RWPE2 (cell line): ENCODE measurements at regions not wholly inside any gene's neighbourhood (a gene's known extent, or its start where the extent isn't known, plus 50 kb on each side); places are given as distances from the start of the nearest gene placed in this dataset.
A peak's percentile ranks its signal among the peaks of the same experiment; 100 is the strongest.

Experiments used
- ATAC-seq: fragments of 200-7000 bp; cut with Tn5 transposase; 3 replicates; pipeline ENCODE4 v1.9.1; 2021; ENCODE audit warnings: low read depth
- DNase-seq: peaks from one replicate; pipeline ENCODE4 v3.0.0-alpha.2; 2020; ENCODE audit warnings: low spot score
- H3K27ac ChIP-seq: fragments of 450-650 bp; 2 replicates; pipeline ENCODE4 v1.5.1; 2017; ENCODE audit warnings: mild to moderate bottlenecking; ENCODE audit not compliant: poor library complexity, severe bottlenecking
- H3K27me3 ChIP-seq: fragments of 250-450 bp; sonication (Bioruptor Pico); 2 replicates; pipeline ENCODE4 v1.5.1; 2021; ENCODE audit warnings: mild to moderate bottlenecking, moderate library complexity; ENCODE audit not compliant: insufficient read depth, poor library complexity, severe bottlenecking
- H3K36me3 ChIP-seq: fragments of 250-450 bp; sonication (Bioruptor Pico); 2 replicates; pipeline ENCODE4 v1.5.1; 2020; ENCODE audit warnings: low read depth, mild to moderate bottlenecking, moderate library complexity
- H3K4me1 ChIP-seq: fragments of 250-450 bp; sonication (Bioruptor Pico); 2 replicates; pipeline ENCODE4 v1.5.1; 2021; ENCODE audit warnings: mild to moderate bottlenecking, moderate library complexity; ENCODE audit not compliant: insufficient read depth, poor library complexity, severe bottlenecking
- H3K4me3 ChIP-seq: fragments of 250-450 bp; sonication (Bioruptor Pico); 2 replicates; pipeline ENCODE4 v1.5.1; 2021; ENCODE audit warnings: mild to moderate bottlenecking, moderate library complexity; ENCODE audit not compliant: severe bottlenecking
- H3K9me3 ChIP-seq: fragments of 250-450 bp; sonication (Bioruptor Pico); 2 replicates; pipeline ENCODE4 v1.5.1; 2021; ENCODE audit warnings: mild to moderate bottlenecking, moderate library complexity; ENCODE audit not compliant: severe bottlenecking
- TF ChIP-seq, protein P1 (sequence below): fragments of 450-650 bp; IDR thresholded peaks from one replicate; pipeline ENCODE4 v1.5.1; 2017; ENCODE audit warnings: mild to moderate bottlenecking, moderate library complexity; ENCODE audit not compliant: poor library complexity, severe bottlenecking

DNA sequence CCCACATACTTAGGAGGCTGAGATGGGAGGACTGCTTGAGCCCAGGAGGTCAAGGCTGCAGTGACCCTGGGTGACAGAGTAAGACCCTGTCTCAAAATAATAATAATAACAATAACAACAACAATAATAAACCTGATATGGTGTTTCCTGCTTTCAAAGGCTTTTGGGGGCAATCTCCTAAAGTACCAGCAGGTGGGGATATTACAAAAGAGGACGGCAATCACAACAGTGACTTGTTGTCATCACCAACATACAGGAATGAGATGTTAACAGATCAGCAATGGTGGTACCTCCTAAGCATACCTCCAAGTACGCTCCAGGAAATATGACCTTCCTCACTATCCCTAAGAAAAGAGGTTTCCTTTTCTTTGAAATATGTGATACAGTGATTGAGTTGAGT is 91.1 kb upstream of the RNF180 start:
- H3K27ac ChIP-seq: no peak overlapping the region
- H3K4me3 ChIP-seq: no peak overlapping the region
- no peaks in the 10 kb centered on the region for H3K9me3 ChIP-seq
- peaks cover 9% of the 10 kb centered on the region for H3K27me3 ChIP-seq
- no peaks in the 10 kb centered on the region for H3K36me3 ChIP-seq
- TF ChIP-seq, protein P1, sequence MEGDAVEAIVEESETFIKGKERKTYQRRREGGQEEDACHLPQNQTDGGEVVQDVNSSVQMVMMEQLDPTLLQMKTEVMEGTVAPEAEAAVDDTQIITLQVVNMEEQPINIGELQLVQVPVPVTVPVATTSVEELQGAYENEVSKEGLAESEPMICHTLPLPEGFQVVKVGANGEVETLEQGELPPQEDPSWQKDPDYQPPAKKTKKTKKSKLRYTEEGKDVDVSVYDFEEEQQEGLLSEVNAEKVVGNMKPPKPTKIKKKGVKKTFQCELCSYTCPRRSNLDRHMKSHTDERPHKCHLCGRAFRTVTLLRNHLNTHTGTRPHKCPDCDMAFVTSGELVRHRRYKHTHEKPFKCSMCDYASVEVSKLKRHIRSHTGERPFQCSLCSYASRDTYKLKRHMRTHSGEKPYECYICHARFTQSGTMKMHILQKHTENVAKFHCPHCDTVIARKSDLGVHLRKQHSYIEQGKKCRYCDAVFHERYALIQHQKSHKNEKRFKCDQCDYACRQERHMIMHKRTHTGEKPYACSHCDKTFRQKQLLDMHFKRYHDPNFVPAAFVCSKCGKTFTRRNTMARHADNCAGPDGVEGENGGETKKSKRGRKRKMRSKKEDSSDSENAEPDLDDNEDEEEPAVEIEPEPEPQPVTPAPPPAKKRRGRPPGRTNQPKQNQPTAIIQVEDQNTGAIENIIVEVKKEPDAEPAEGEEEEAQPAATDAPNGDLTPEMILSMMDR: peak; percentile 69
- ATAC-seq (peak; percentile 71; the same call in 2 of the 3 replicates), DNase-seq (no peak)
- no peaks in the 10 kb centered on the region for H3K4me1 ChIP-seq

DNA sequence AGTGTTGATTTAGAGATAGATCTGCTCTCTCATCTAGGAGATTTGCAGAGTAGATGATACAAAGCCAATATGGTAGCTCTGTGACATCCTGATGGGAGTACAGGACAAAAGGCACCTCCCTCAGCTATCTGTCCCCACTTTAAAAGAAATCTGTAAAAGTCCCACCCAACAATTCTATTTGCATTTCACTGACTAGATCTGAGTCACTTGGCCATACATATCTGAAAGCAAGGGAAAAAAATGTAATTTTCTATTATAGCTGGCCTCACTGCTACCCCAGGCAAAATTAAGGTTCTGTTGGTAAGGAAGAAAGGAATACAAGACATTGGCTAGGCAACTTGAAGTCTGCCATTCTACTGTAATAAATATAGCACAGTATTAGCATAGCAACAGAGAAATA is 96.2 kb upstream of the RNF180 start:
- no peak overlapping the region for H3K4me3 ChIP-seq
- no peak for ATAC-seq

DNA sequence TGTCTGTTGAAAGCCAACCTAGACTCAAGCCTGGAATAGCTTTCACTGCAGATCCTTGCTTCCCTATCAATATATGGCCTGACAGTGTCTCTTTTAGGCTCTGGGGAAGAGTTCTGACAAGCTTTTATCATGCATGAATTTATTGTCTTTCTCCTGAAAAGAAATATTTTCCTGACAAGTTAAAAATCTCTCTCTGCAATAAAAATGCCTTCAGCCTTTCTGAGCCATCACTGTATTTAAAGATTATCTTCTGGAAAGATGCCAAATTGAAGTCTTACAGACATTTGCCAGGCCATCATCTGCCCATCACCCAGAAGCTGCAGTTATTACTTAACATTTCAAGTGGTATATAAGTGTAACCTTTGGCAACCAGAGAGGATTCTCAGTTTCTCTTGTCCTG is 88.1 kb upstream of the HTR1A start:
- Histone ChIP-seq H3K4me1 (no peaks in the 10 kb centered on the region), H3K36me3 (no peaks in the 10 kb centered on the region), H3K27me3 (no peaks in the 10 kb centered on the region), H3K9me3 (no peaks in the 10 kb centered on the region), H3K4me3 (no peak overlapping the region), H3K27ac (no peak overlapping the region)
- ATAC-seq (no peak), DNase-seq (no peak)
- TF ChIP-seq, protein P1: no peak

More for the DNA sequence above, 96.2 kb upstream of the RNF180 start:
- Histone ChIP-seq H3K4me1 (no peaks in the 10 kb centered on the region), H3K36me3 (no peaks in the 10 kb centered on the region), H3K9me3 (no peaks in the 10 kb centered on the region), H3K27ac (no peak overlapping the region), H3K27me3 (peaks cover 4% of the 10 kb centered on the region)
- TF ChIP-seq, protein P1: no peak
- DNase-seq: no peak

DNA sequence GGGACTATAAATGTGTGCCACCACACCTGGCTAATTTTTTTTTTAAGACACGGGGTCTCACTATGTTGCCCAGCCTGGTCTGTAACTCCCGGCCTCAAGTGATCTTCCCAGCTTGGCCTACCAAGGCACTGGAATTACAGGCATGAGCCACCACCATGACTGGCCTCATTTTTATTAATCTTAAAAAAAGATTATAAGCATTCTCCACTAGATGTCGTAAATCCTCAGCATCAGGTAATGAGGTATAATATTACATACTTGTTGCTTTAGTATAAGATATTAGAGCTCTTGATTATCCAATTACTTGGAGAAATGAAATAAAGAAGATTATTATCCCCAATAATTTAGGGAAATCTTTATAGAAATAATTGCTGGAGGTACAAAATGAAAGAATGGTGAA is 78.2 kb upstream of the HTR1A start:
- DNase-seq (no peak), ATAC-seq (no peak; the same call in 2 of the 3 replicates)
- TF ChIP-seq, protein P1: peak; percentile 46
- Histone ChIP-seq H3K4me1 (no peaks in the 10 kb centered on the region), H3K27ac (no peak overlapping the region), H3K4me3 (no peak overlapping the region), H3K27me3 (no peaks in the 10 kb centered on the region), H3K36me3 (no peaks in the 10 kb centered on the region), H3K9me3 (no peaks in the 10 kb centered on the region)

DNA sequence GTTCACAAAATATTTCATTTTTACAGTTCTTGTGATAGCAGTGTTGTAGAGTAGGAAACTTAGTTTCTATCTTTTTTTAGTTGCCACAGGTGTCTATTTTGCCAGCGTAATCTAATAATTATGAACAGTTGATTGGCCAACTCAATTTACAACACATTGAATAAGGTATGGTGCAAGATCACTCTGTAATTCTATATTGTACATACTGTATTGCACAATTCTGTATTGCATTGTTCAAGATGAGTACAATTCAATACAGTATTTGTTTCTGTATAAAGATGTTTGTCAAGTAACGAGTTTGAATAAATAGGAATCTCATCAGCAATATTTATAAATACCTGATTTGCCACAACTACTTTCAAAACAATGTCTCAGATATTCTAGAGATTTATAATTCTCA is 64.2 kb upstream of the HTR1A start:
- no peak overlapping the region for H3K27ac ChIP-seq
- H3K36me3 ChIP-seq: no peaks in the 10 kb centered on the region
- TF ChIP-seq, protein P1: no peak
- no peaks in the 10 kb centered on the region for H3K9me3 ChIP-seq
- no peak overlapping the region for H3K4me3 ChIP-seq
- peaks cover 9% of the 10 kb centered on the region for H3K27me3 ChIP-seq
- H3K4me1 ChIP-seq: no peaks in the 10 kb centered on the region
- no peak for ATAC-seq
- DNase-seq: no peak
